ENCODE measurements at regions not wholly inside any gene's neighbourhood (a gene's known extent, or its start where the extent isn't known, plus 50 kb on each side); places are given as distances from the start of the nearest gene placed in this dataset.

GRCh38 chr12:115755061-115755724 lies 522.3 kb downstream of the MED13L start:
- H3K36me3 ChIP-seq = no peaks in the 10 kb centered on the region
- TF ChIP-seq, protein P1, sequence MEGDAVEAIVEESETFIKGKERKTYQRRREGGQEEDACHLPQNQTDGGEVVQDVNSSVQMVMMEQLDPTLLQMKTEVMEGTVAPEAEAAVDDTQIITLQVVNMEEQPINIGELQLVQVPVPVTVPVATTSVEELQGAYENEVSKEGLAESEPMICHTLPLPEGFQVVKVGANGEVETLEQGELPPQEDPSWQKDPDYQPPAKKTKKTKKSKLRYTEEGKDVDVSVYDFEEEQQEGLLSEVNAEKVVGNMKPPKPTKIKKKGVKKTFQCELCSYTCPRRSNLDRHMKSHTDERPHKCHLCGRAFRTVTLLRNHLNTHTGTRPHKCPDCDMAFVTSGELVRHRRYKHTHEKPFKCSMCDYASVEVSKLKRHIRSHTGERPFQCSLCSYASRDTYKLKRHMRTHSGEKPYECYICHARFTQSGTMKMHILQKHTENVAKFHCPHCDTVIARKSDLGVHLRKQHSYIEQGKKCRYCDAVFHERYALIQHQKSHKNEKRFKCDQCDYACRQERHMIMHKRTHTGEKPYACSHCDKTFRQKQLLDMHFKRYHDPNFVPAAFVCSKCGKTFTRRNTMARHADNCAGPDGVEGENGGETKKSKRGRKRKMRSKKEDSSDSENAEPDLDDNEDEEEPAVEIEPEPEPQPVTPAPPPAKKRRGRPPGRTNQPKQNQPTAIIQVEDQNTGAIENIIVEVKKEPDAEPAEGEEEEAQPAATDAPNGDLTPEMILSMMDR (IDR thresholded peaks at IDR 0.05; ENCODE audit: low read depth, low read length) = no peak
- peaks cover 13% of the 10 kb centered on the region for H3K27me3 ChIP-seq (ENCODE audit: insufficient read depth, low read depth, severe bottlenecking)
- H3K27ac ChIP-seq = no peak overlapping the region
- H3K9me3 ChIP-seq (ENCODE audit: severe bottlenecking) = no peaks in the 10 kb centered on the region
- H3K4me3 ChIP-seq (ENCODE audit: low read depth, low read length) = no peak overlapping the region
- no peak for DNase-seq

DNA sequence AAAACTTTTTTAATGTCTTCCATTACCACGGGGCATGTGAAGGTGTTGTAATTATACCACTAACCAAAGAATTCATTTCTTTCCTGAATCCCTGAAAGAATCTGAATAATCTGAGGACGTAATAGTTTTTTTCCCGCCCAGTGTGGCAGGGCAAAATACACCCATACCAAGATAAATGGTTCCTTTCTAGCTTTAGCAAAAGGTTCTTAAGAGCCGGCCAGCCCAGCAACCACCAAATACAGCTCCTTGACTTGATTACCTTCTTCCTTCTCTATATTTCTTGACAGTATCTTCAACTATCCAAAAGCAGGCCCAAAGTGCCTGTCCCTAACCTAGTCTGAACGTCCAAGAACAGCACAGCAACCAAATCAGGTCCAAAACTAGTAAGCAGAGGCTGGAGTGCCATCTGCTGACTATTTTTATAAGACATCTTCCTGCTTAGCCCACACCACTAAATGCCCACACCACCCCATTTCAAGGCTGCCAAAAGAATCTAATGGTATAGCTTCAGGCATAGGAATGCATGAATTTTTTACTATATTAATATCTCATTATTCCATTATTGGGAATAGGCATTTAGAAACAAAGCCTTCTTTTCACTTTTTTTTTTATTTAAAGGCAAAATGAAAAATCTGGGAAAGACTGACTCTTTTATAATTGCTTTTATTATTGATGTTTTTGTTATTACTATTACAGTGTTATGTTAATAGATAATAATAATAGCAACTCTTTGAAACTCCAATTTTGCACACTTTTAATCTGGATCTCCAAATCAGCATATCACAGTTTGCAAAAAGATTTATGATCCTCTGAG lies 524.4 kb downstream of the MED13L start:
- Histone ChIP-seq H3K36me3 (no peaks in the 10 kb centered on the region), H3K4me3 (ENCODE audit: low read depth, low read length) (no peak overlapping the region), H3K27ac (no peak overlapping the region), H3K27me3 (ENCODE audit: insufficient read depth, low read depth, severe bottlenecking) (peaks cover 17% of the 10 kb centered on the region), H3K9me3 (ENCODE audit: severe bottlenecking) (no peaks in the 10 kb centered on the region)
- peak; percentile 43 for DNase-seq
- TF ChIP-seq, protein P1 (IDR thresholded peaks at IDR 0.05; ENCODE audit: low read depth, low read length) = peak; percentile 58

- TF ChIP-seq, protein P1 (IDR thresholded peaks at IDR 0.05; ENCODE audit: low read depth, low read length) = no peak
- H3K4me3 ChIP-seq (ENCODE audit: low read depth, low read length) = no peak overlapping the region
- H3K9me3 ChIP-seq (ENCODE audit: severe bottlenecking) = no peaks in the 10 kb centered on the region
- peaks cover 12% of the 10 kb centered on the region for H3K27me3 ChIP-seq (ENCODE audit: insufficient read depth, low read depth, severe bottlenecking)
- no peaks in the 10 kb centered on the region for H3K36me3 ChIP-seq
- no peak for DNase-seq
- no peak overlapping the region for H3K27ac ChIP-seq
These were observed 525.3 kb downstream of the MED13L start for GRCh38 chr12:115752156-115752555.

DNA sequence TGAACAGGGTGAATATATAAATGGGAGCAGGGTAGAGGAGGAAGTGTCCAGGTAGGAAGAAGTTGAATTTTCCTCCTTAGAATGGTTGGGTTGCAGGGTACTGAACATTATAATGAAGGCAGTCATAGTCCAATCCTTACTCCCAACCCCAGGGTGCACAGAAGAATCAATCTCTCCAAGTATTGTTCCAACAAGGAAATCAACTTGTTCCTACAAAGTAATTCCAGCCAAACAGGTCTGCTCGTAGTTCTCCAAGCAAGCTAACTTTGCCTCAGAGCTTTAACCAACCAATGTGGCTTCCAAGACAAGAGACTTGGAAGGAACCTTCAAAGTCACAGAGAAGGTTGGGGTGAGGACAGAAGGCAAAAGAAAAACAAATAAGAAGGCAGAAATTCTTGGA lies 527.2 kb downstream of the MED13L start:
- no peaks in the 10 kb centered on the region for H3K36me3 ChIP-seq
- H3K9me3 ChIP-seq (ENCODE audit: severe bottlenecking) = no peaks in the 10 kb centered on the region
- H3K27me3 ChIP-seq (ENCODE audit: insufficient read depth, low read depth, severe bottlenecking) = peaks cover 7% of the 10 kb centered on the region
- H3K4me3 ChIP-seq (ENCODE audit: low read depth, low read length) = no peak overlapping the region
- TF ChIP-seq, protein P1 (IDR thresholded peaks at IDR 0.05; ENCODE audit: low read depth, low read length) = no peak
- no peak for DNase-seq
- H3K27ac ChIP-seq = no peak overlapping the region

- no peak for DNase-seq
These were observed 528.2 kb downstream of the MED13L start for GRCh38 chr12:115749071-115749841.

More at GRCh38 chr12:115749071-115749841, 528.2 kb downstream of the MED13L start:
- Histone ChIP-seq H3K9me3 (ENCODE audit: severe bottlenecking) (no peaks in the 10 kb centered on the region), H3K27ac (no peak overlapping the region), H3K27me3 (ENCODE audit: insufficient read depth, low read depth, severe bottlenecking) (peaks cover 7% of the 10 kb centered on the region), H3K36me3 (no peaks in the 10 kb centered on the region), H3K4me3 (ENCODE audit: low read depth, low read length) (no peak overlapping the region)
- TF ChIP-seq, protein P1 (IDR thresholded peaks at IDR 0.05; ENCODE audit: low read depth, low read length) = no peak

All from WERI-Rb-1 (cell line).